Suprapubic skin (tissue), 4 donors: ENCODE measurements at regions not wholly inside any gene's neighbourhood (a gene's known extent, or its start where the extent isn't known, plus 50 kb on each side); places are given as distances from the start of the nearest gene placed in this dataset.

Experiments
- CTCF ChIP-seq, 2 donors: fragments of 200-600 bp in 1 of 2; fragments of 450-650 bp in 1 of 2; sonication (generic) in 1 of 2; IDR thresholded peaks; one replicate each; pipeline ENCODE4 v1.5.1; 2016 to 2019; ENCODE audit warnings: antibody characterized with exemption in 2 of 2, mild to moderate bottlenecking in 1 of 2, moderate library complexity in 1 of 2
- EP300 ChIP-seq: sonication (generic); formaldehyde crosslinking; IDR thresholded peaks from one replicate; pipeline ENCODE4 v1.6.1; 2017; ENCODE audit warnings: antibody characterized with exemption
- POLR2A ChIP-seq, 2 donors: fragments of 450-650 bp; IDR thresholded peaks; one replicate each; pipeline ENCODE4 v1.6.1; 2017; ENCODE audit warnings: antibody characterized with exemption in 2 of 2, mild to moderate bottlenecking in 2 of 2, moderate library complexity in 2 of 2
- POLR2AphosphoS5 ChIP-seq, 3 donors: sonication (generic); formaldehyde crosslinking; IDR thresholded peaks; one replicate each; pipeline ENCODE4 v1.6.1; 2017; ENCODE audit warnings: antibody characterized with exemption in 3 of 3

- TF ChIP-seq CTCF (IDR thresholded peaks at IDR 0.05) (no peak), POLR2A (IDR thresholded peaks at IDR 0.05) (no peak), POLR2AphosphoS5 (IDR thresholded peaks at IDR 0.05) (no peak), EP300 (no peak)
Measured at GRCh38 chr2:43152186-43152585, 74.2 kb downstream of the ZFP36L2 start.
